H9 (cell line): ENCODE measurements at regions not wholly inside any gene's neighbourhood (a gene's known extent, or its start where the extent isn't known, plus 50 kb on each side); places are given as distances from the start of the nearest gene placed in this dataset.

Experiments used
- DNase-seq: peaks from one replicate; pipeline ENCODE4 v3.0.0-alpha.2; 2017
- H2AFZ ChIP-seq: one replicate; pipeline ENCODE4 v1.6.1; 2013; ENCODE audit warnings: mild to moderate bottlenecking, low read length, control low read depth, moderate library complexity
- H2AK5ac ChIP-seq: 2 replicates; pipeline ENCODE4 v1.6.1; 2013; ENCODE audit warnings: low read length, control low read depth, mixed read lengths; ENCODE audit not compliant: insufficient read length
- H2BK120ac ChIP-seq: one replicate; pipeline ENCODE4 v1.6.1; 2013; ENCODE audit warnings: low read depth, mild to moderate bottlenecking, low read length, control low read depth, inconsistent platforms; ENCODE audit not compliant: poor library complexity, severe bottlenecking
- H2BK12ac ChIP-seq: 2 replicates; pipeline ENCODE4 v1.6.1; 2013; ENCODE audit warnings: low read length, control low read depth, mixed read lengths, low read depth; ENCODE audit not compliant: insufficient read length
- H2BK15ac ChIP-seq: 2 replicates; pipeline ENCODE4 v1.6.1; 2013; ENCODE audit warnings: low read depth, low read length, control low read depth
- H2BK20ac ChIP-seq: one replicate; pipeline ENCODE4 v1.6.1; 2013; ENCODE audit warnings: low read depth, mild to moderate bottlenecking, low read length, control low read depth, inconsistent platforms; ENCODE audit not compliant: poor library complexity, severe bottlenecking
- H2BK5ac ChIP-seq: 2 replicates; pipeline ENCODE4 v1.6.1; 2013; ENCODE audit warnings: low read length, control low read depth, mixed read lengths; ENCODE audit not compliant: insufficient read length
- H3K14ac ChIP-seq: 2 replicates; pipeline ENCODE4 v1.6.1; 2013; ENCODE audit warnings: low read length, control low read depth; ENCODE audit not compliant: insufficient read depth
- H3K18ac ChIP-seq: 2 replicates; pipeline ENCODE4 v1.6.1; 2013; ENCODE audit warnings: low read depth, mild to moderate bottlenecking, mixed read lengths, low read length, control low read depth; ENCODE audit not compliant: insufficient read length
- H3K23ac ChIP-seq: 2 replicates; pipeline ENCODE4 v1.6.1; 2013; ENCODE audit warnings: low read length, control low read depth, mixed read lengths, low read depth; ENCODE audit not compliant: insufficient read length
- H3K23me2 ChIP-seq: 2 replicates; pipeline ENCODE4 v1.6.1; 2013; ENCODE audit warnings: low read depth, mild to moderate bottlenecking, mixed read lengths, low read length, control low read depth; ENCODE audit not compliant: insufficient read length, poor library complexity, severe bottlenecking
- H3K27ac ChIP-seq: 2 replicates; pipeline ENCODE4 v1.5.1; 2013; ENCODE audit warnings: low read length, control low read depth, mixed read lengths, low read depth; ENCODE audit not compliant: insufficient read length
- H3K27me3 ChIP-seq: 2 replicates; pipeline ENCODE4 v1.6.1; 2013; ENCODE audit warnings: low read length, control low read depth, inconsistent platforms; ENCODE audit not compliant: insufficient read depth
- H3K4ac ChIP-seq: 2 replicates; pipeline ENCODE4 v1.6.1; 2013; ENCODE audit warnings: low read depth, mild to moderate bottlenecking, control low read depth, inconsistent platforms, low read length, moderate library complexity
- H3K4me1 ChIP-seq: 2 replicates; pipeline ENCODE4 v1.6.1; 2013; ENCODE audit warnings: low read length, control low read depth, inconsistent platforms; ENCODE audit not compliant: insufficient read depth
- H3K4me2 ChIP-seq: 2 replicates; pipeline ENCODE4 v1.6.1; 2013; ENCODE audit warnings: low read length, control low read depth, mixed read lengths; ENCODE audit not compliant: insufficient read length, insufficient read depth
- H3K56ac ChIP-seq: 2 replicates; pipeline ENCODE4 v1.6.1; 2013; ENCODE audit warnings: low read depth, mild to moderate bottlenecking, mixed read lengths, low read length, control low read depth; ENCODE audit not compliant: insufficient read length
- H3K79me1 ChIP-seq: 2 replicates; pipeline ENCODE4 v1.6.1; 2013; ENCODE audit warnings: low read depth, mild to moderate bottlenecking, moderate library complexity, low read length, control low read depth, inconsistent platforms; ENCODE audit not compliant: insufficient read depth, poor library complexity, severe bottlenecking
- H3K79me2 ChIP-seq: 2 replicates; pipeline ENCODE4 v1.6.1; 2013; ENCODE audit warnings: low read length, control low read depth, inconsistent platforms; ENCODE audit not compliant: insufficient read depth
- H3K9ac ChIP-seq: 2 replicates; pipeline ENCODE4 v1.6.1; 2013; ENCODE audit warnings: low read length, control low read depth, mixed read lengths; ENCODE audit not compliant: insufficient read length; ENCODE audit errors: extremely low read depth
- H3K9me3 ChIP-seq: one replicate; pipeline ENCODE4 v1.6.1; 2013; ENCODE audit warnings: low read depth, low read length, inconsistent platforms; ENCODE audit not compliant: control insufficient read depth
- H3T11ph ChIP-seq: one replicate; pipeline ENCODE4 v1.6.1; 2013; ENCODE audit warnings: mild to moderate bottlenecking, low read length, control low read depth, inconsistent platforms
- H4K20me1 ChIP-seq: one replicate; pipeline ENCODE4 v1.6.1; 2013; ENCODE audit not compliant: control insufficient read depth, insufficient read length, insufficient read depth
- H4K5ac ChIP-seq: 2 replicates; pipeline ENCODE4 v1.6.1; 2013; ENCODE audit warnings: low read depth, mild to moderate bottlenecking, mixed read lengths, low read length, control low read depth; ENCODE audit not compliant: insufficient read length
- H4K8ac ChIP-seq: replicated peaks from 2 replicates; pipeline ENCODE4 v1.6.1; 2013; ENCODE audit warnings: low read length, control low read depth, mixed read lengths, low read depth; ENCODE audit not compliant: insufficient read length
- H4K91ac ChIP-seq: 2 replicates; pipeline ENCODE4 v1.6.1; 2013; ENCODE audit warnings: low read depth, mild to moderate bottlenecking, moderate library complexity, mixed read lengths, low read length, control low read depth; ENCODE audit not compliant: insufficient read length
- H3K27ac Mint-ChIP-seq, 3 experiments: 2 replicates in 2 of 3; 3 replicates in 1 of 3; pipeline ENCODE4 v1.8.0; 2020 to 2021; ENCODE audit warnings: mixed read lengths in 3 of 3, mild to moderate bottlenecking in 1 of 3, moderate library complexity in 1 of 3
- H3K27me3 Mint-ChIP-seq: 2 replicates; pipeline ENCODE4 v1.8.0; 2021; ENCODE audit warnings: low read depth, mild to moderate bottlenecking, moderate library complexity, mixed read lengths
- H3K36me3 Mint-ChIP-seq, 3 experiments: 2 replicates in 2 of 3; 3 replicates in 1 of 3; pipeline ENCODE4 v1.8.0; 2020 to 2021; ENCODE audit warnings: low read depth in 3 of 3, mixed read lengths in 3 of 3; ENCODE audit not compliant: insufficient read depth in 1 of 3
- H3K4me1 Mint-ChIP-seq, 2 experiments: 2 replicates each; pipeline ENCODE4 v1.8.0; 2020; ENCODE audit warnings: mixed read lengths in 2 of 2
- H3K4me3 Mint-ChIP-seq, 2 experiments: 2 replicates in 1 of 2; 3 replicates in 1 of 2; pipeline ENCODE4 v1.8.0; 2020 to 2021; ENCODE audit warnings: mild to moderate bottlenecking in 2 of 2, mixed read lengths in 2 of 2, moderate library complexity in 1 of 2
- H3K9me3 Mint-ChIP-seq, 2 experiments: 2 replicates in 1 of 2; 3 replicates in 1 of 2; pipeline ENCODE4 v1.8.0; 2020; ENCODE audit warnings: mild to moderate bottlenecking in 2 of 2, mixed read lengths in 2 of 2, moderate library complexity in 1 of 2
- WGBS: extraction: QIAGEN DNeasy Blood & Tissue Kit; methylation state at CpG from one replicate; pipeline ENCODE4 v1.1.7; 2013; ENCODE audit warnings: missing lambda C conversion rate, low lambda C conversion rate, mixed read lengths; ENCODE audit not compliant: insufficient read length; ENCODE audit errors: extremely low coverage; 5-methylcytosine and 5-hydroxymethylcytosine counted together
- TF ChIP-seq, protein P1 (sequence below): fragments of 200-600 bp; sonication (generic); conservative IDR thresholded peaks from 3 replicates; pipeline ENCODE4 v1.8.0; 2021; ENCODE audit warnings: antibody characterized with exemption, mild to moderate bottlenecking

DNA sequence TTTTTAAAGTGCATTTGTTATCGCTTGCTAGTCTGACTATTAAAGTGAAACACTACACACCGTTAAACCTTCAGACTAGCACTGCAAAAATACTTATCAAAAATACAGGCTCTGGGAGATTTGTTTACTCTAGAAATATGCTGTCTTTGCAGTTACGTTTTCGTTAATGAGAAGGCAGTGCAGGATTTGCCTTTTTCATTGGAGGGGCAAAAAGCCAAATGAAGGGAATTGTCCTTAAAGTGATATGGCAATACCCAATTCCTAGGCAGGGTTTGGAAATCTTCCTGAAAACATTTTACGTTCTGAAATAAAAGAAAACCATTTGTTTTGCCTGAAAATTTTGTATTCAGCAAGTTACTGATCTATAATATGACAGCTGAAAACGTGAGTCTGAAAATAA, 1800.2 kb downstream of the MAT2B start:
- no peaks in the 10 kb centered on the region for H3K4me1 ChIP-seq
- no peaks in the 10 kb centered on the region for H3K9me3 ChIP-seq
- no peak overlapping the region for H2AFZ ChIP-seq
- Mint-ChIP-seq H3K9me3 (peaks cover 12 to 13% of the 10 kb centered on the region in 2 experiments), H3K27me3 (no peaks in the 10 kb centered on the region), H3K4me1 (peaks cover 0 to 3% of the 10 kb centered on the region in 2 experiments; a peak in 1 of 4 replicates), H3K27ac (no peak overlapping the region), H3K4me3 (no peak overlapping the region), H3K36me3 (peaks cover 5 to 12% (median 7%) of the 10 kb centered on the region in 3 experiments; a peak in 6 of 7 replicates)
- H3K27ac ChIP-seq = no peak overlapping the region
- no peak overlapping the region for H4K5ac ChIP-seq
- H2BK12ac ChIP-seq = no peak overlapping the region
- H3T11ph ChIP-seq = no peak overlapping the region
- WGBS = no CpG with 5 or more reads among the region's 6 CpGs
- no peak overlapping the region for H2BK15ac ChIP-seq
- no peak overlapping the region for H3K18ac ChIP-seq
- no peaks in the 10 kb centered on the region for H3K27me3 ChIP-seq
- no peak overlapping the region for H4K8ac ChIP-seq
- no peak overlapping the region for H3K14ac ChIP-seq
- H3K56ac ChIP-seq = no peak overlapping the region
- no peak for DNase-seq
- H3K23ac ChIP-seq = no peak overlapping the region
- H4K91ac ChIP-seq = no peak overlapping the region
- H2AK5ac ChIP-seq = no peak overlapping the region
- H3K79me1 ChIP-seq = no peaks in the 10 kb centered on the region
- no peak overlapping the region for H2BK20ac ChIP-seq
- no peak overlapping the region for H3K9ac ChIP-seq
- H2BK5ac ChIP-seq = no peak overlapping the region
- H3K4ac ChIP-seq = no peak overlapping the region
- H4K20me1 ChIP-seq = no peaks in the 10 kb centered on the region
- peaks cover 2% of the 10 kb centered on the region for H3K23me2 ChIP-seq
- H3K79me2 ChIP-seq = no peaks in the 10 kb centered on the region
- no peak overlapping the region for H3K4me2 ChIP-seq
- H2BK120ac ChIP-seq = no peak overlapping the region
- TF ChIP-seq, protein P1, sequence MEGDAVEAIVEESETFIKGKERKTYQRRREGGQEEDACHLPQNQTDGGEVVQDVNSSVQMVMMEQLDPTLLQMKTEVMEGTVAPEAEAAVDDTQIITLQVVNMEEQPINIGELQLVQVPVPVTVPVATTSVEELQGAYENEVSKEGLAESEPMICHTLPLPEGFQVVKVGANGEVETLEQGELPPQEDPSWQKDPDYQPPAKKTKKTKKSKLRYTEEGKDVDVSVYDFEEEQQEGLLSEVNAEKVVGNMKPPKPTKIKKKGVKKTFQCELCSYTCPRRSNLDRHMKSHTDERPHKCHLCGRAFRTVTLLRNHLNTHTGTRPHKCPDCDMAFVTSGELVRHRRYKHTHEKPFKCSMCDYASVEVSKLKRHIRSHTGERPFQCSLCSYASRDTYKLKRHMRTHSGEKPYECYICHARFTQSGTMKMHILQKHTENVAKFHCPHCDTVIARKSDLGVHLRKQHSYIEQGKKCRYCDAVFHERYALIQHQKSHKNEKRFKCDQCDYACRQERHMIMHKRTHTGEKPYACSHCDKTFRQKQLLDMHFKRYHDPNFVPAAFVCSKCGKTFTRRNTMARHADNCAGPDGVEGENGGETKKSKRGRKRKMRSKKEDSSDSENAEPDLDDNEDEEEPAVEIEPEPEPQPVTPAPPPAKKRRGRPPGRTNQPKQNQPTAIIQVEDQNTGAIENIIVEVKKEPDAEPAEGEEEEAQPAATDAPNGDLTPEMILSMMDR = no peak
